Uterus (tissue), 2 donors: ENCODE measurements at regions not wholly inside any gene's neighbourhood (a gene's known extent, or its start where the extent isn't known, plus 50 kb on each side); places are given as distances from the start of the nearest gene placed in this dataset.

Experiments
- POLR2A ChIP-seq, 2 donors: fragments of 450-650 bp; IDR thresholded peaks; one replicate each; pipeline ENCODE4 v1.6.1; 2016; ENCODE audit warnings: antibody characterized with exemption in 2 of 2, mild to moderate bottlenecking in 1 of 2, moderate library complexity in 1 of 2
- TF ChIP-seq, protein P1 (sequence below), 4 experiments: fragments of 200-600 bp in 2 of 4; fragments of 450-650 bp in 2 of 4; sonication (generic) in 2 of 4; IDR thresholded peaks; one replicate each; pipeline ENCODE4 v1.5.1; 2016 to 2019; ENCODE audit warnings: antibody characterized with exemption in 4 of 4, mild to moderate bottlenecking in 2 of 4, moderate library complexity in 1 of 4

DNA sequence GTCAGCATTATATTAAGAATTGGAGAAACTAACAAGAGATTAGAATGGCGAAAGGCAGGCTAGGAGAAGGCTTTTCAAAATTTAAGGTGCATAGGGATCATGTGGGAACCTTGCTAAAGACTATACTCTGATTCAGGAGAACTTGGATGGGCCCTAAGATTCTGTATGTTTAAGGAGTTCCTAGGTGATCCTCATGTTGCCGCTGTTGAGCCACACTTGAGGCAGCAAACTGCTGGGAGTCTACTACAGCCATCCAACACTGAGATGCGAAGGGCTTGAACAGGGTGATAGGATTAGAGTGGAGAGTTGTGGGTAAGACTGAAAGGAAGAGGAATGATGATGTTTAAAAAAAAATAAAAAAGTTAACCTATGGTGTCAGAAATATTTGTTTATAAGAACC lies 1013.2 kb downstream of the MRPL39 start:
- TF ChIP-seq, protein P1, sequence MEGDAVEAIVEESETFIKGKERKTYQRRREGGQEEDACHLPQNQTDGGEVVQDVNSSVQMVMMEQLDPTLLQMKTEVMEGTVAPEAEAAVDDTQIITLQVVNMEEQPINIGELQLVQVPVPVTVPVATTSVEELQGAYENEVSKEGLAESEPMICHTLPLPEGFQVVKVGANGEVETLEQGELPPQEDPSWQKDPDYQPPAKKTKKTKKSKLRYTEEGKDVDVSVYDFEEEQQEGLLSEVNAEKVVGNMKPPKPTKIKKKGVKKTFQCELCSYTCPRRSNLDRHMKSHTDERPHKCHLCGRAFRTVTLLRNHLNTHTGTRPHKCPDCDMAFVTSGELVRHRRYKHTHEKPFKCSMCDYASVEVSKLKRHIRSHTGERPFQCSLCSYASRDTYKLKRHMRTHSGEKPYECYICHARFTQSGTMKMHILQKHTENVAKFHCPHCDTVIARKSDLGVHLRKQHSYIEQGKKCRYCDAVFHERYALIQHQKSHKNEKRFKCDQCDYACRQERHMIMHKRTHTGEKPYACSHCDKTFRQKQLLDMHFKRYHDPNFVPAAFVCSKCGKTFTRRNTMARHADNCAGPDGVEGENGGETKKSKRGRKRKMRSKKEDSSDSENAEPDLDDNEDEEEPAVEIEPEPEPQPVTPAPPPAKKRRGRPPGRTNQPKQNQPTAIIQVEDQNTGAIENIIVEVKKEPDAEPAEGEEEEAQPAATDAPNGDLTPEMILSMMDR (IDR thresholded peaks at IDR 0.05), result no peak
- TF ChIP-seq POLR2A (IDR thresholded peaks at IDR 0.05), result no peak
